GM12878 (cell line): ENCODE measurements at regions not wholly inside any gene's neighbourhood (a gene's known extent, or its start where the extent isn't known, plus 50 kb on each side); places are given as distances from the start of the nearest gene placed in this dataset.
"Not testable (repeated sequence)": the region's sequence is repeated elsewhere in the genome, so short reads cannot be mapped to it uniquely, and the experiment has no call there.

Source experiments
- ATAC-seq: fragments of 200-7000 bp; cut with Tn5 transposase; 3 replicates; pipeline ENCODE4 v1.9.1; 2020; ENCODE audit warnings: mild to moderate bottlenecking, moderate library complexity
- BruUV-seq: library from RNA; stranded (reverse); fragments of 400-500 nt; replicated peaks from 2 replicates; lab custom pipeline; 2021; lab: Mats Ljungman, UMichigan
- CTCF ChIA-PET: fragments of 300-600 bp; sonication (Branson Sonifier 250); formaldehyde crosslinking; extraction: SDS; loops from one replicate; lab custom pipeline; 2021; ENCODE audit warnings: inconsistent platforms; lab: Yijun Ruan, JAX
- POLR2A ChIA-PET: fragments of 350-600 bp; formaldehyde crosslinking; extraction: SDS; loops from one replicate; lab custom pipeline; 2021; ENCODE audit warnings: inconsistent platforms; lab: Charles Lee
- RAD21 ChIA-PET: fragments of 300-600 bp; sonication (Branson Sonifier 250); formaldehyde crosslinking; loops from one replicate; lab custom pipeline; 2023; ENCODE audit warnings: antibody characterized with exemption; ENCODE audit not compliant: unreplicated experiment; lab: Charles Lee
- SMC1A ChIA-PET: fragments of 300-600 bp; sonication (Branson Sonifier 250); formaldehyde crosslinking; loops from one replicate; lab custom pipeline; 2023; ENCODE audit not compliant: unreplicated experiment, uncharacterized antibody; lab: Charles Lee
- DNase-seq: peaks from one replicate; pipeline ENCODE4 v3.0.0-alpha.2; 2011; ENCODE audit warnings: low read depth, low spot score
- FAIRE-seq: peaks from 3 replicates; lab custom pipeline; 2011; peaks lifted over from hg19 to GRCh38; lab: Jason Lieb, UNC
- H2AFZ ChIP-seq: 2 replicates; pipeline ENCODE4 v1.6.0; 2011; ENCODE audit warnings: low read depth, low read length, control low read depth; ENCODE audit not compliant: control insufficient read depth
- H3K27ac ChIP-seq: 2 replicates; pipeline ENCODE4 v1.5.1; 2011; ENCODE audit warnings: control low read depth; ENCODE audit not compliant: control insufficient read depth, insufficient read depth
- H3K27me3 ChIP-seq, 2 experiments: replicated peaks in 1 of 2; 2 replicates each; pipeline versions ENCODE4 v1.6.0 to v1.6.1; 2011; ENCODE audit warnings: low read length in 1 of 2; ENCODE audit not compliant: control insufficient read depth in 2 of 2, insufficient read depth in 2 of 2
- H3K36me3 ChIP-seq, 2 experiments: 2 replicates each; pipeline ENCODE4 v1.5.1; 2011; ENCODE audit warnings: low read length in 1 of 2; ENCODE audit not compliant: control insufficient read depth in 2 of 2, insufficient read depth in 2 of 2
- H3K4me1 ChIP-seq: 2 replicates; pipeline ENCODE4 v1.6.1; 2011; ENCODE audit warnings: mild to moderate bottlenecking, low read length, moderate library complexity, mixed read lengths; ENCODE audit not compliant: control insufficient read depth, insufficient read depth
- H3K4me2 ChIP-seq: 2 replicates; pipeline ENCODE4 v1.6.0; 2011; ENCODE audit warnings: control low read depth; ENCODE audit not compliant: control insufficient read depth, insufficient read depth
- H3K4me3 ChIP-seq: fragments of 200-600 bp; sonication (generic); 2 replicates; pipeline ENCODE4 v1.5.1; 2016
- H3K79me2 ChIP-seq: 2 replicates; pipeline ENCODE4 v1.6.0; 2011; ENCODE audit warnings: low read length; ENCODE audit not compliant: control insufficient read depth, insufficient read depth
- H3K9ac ChIP-seq: 2 replicates; pipeline ENCODE4 v1.8.0; 2011; ENCODE audit warnings: low read length, control low read depth, mixed read lengths; ENCODE audit not compliant: control insufficient read depth, insufficient read depth
- H3K9me3 ChIP-seq: replicated peaks from 3 replicates; pipeline ENCODE4 v1.5.1; 2011; ENCODE audit warnings: mild to moderate bottlenecking, low read length; ENCODE audit not compliant: control insufficient read depth, insufficient read depth
- H4K20me1 ChIP-seq: 2 replicates; pipeline ENCODE4 v1.6.0; 2011; ENCODE audit not compliant: control insufficient read depth, insufficient read depth
- ATF7 ChIP-seq: fragments of 450-650 bp; IDR thresholded peaks from 2 replicates; pipeline ENCODE4 v1.6.1; 2016; ENCODE audit warnings: low read depth, mild to moderate bottlenecking
- CHD1 ChIP-seq: IDR thresholded peaks from 2 replicates; pipeline ENCODE4 v1.6.1; 2012; ENCODE audit warnings: low read depth, low read length, improper control_type of control experiment
- FOXM1 ChIP-seq: IDR thresholded peaks from 2 replicates; pipeline ENCODE4 v1.6.1; 2012; ENCODE audit warnings: low read depth, mild to moderate bottlenecking, inconsistent platforms, low read length, moderate library complexity
- PAX8 ChIP-seq: fragments of 450-650 bp; IDR thresholded peaks from 2 replicates; pipeline ENCODE4 v1.6.1; 2017; ENCODE audit warnings: mild to moderate bottlenecking, moderate library complexity
- RELA ChIP-seq: fragments of 450-650 bp; IDR thresholded peaks from 2 replicates; pipeline ENCODE4 v1.8.0; 2014; ENCODE audit warnings: borderline replicate concordance; ENCODE audit not compliant: partially characterized antibody
- SPI1 ChIP-seq: IDR thresholded peaks from 2 replicates; pipeline ENCODE4 v1.6.1; 2011; ENCODE audit warnings: low read depth, mild to moderate bottlenecking, low read length, moderate library complexity, borderline replicate concordance; ENCODE audit not compliant: insufficient read depth
- SUPT20H ChIP-seq: IDR thresholded peaks from 2 replicates; pipeline ENCODE4 v1.6.1; 2011; ENCODE audit warnings: low read depth, mild to moderate bottlenecking, low read length, moderate library complexity, borderline replicate concordance; ENCODE audit not compliant: control insufficient read depth
- USF2 ChIP-seq: IDR thresholded peaks from 2 replicates; pipeline ENCODE4 v1.6.1; 2011; ENCODE audit warnings: low read depth, low read length, improper control_type of control experiment, borderline replicate concordance
- WGBS: methylation state at CpG from one replicate; pipeline ENCODE4 v1.1.6; 2016; ENCODE audit warnings: low lambda C conversion rate; ENCODE audit not compliant: insufficient replicate concordance, insufficient coverage; ENCODE audit errors: missing lambda C conversion rate; 5-methylcytosine and 5-hydroxymethylcytosine counted together
- in situ Hi-C: fragments of 300-500 bp; cut with MboI; formaldehyde crosslinking; loops from 9 replicates; pipeline ENCODE4 v1.14.3; 2018; ENCODE audit warnings: mixed read lengths
- intact Hi-C: fragments of 100-400 bp; cut with micrococcal nuclease; formaldehyde crosslinking; loops from one replicate; pipeline ENCODE4 v1.14.2; 2022; ENCODE audit not compliant: unreplicated experiment
- TF ChIP-seq, protein P1 (sequence below): IDR thresholded peaks from 2 replicates; pipeline ENCODE4 v1.6.1; 2012; ENCODE audit warnings: mild to moderate bottlenecking, low read depth, low read length

DNA sequence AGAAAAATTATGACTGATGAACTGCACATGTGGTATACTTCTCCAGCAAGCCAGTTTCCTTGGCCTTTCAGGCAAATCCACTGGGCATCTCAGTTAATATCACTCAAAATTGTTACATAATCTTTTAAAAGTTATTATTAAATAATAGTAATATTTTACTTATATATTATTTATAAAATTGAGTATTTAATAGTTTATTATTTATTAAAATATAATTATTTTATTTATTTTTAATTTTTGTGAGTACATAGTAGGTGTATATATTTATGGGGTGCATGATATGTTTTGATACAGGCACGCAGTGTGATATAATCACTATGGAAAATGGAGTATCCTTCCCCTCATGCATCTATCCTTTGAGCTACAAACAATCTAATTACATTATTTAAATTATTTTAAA lies 384.1 kb upstream of the LRFN5 start:
- SMC1A ChIA-PET = no interaction called here
- 0% methylated on average over 1 of the region's 1 CpG for WGBS

DNA sequence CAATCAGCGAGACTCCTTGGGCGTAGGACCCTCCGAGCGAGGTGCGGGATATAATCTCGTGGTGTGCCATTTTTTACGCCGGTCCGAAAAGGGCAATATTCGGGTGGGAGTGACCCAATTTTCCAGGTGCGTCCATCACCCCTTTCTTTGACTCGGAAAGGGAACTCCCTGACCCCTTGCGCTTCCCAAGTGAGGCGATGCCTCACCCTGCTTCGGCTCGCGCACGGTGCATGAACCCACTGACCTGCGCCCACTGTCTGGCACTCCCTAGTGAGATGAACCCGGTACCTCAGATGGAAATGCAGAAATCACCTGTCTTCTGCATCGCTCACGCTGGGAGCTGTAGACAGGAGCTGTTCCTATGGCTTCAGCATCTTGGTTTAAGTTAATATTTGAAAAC lies 391.7 kb upstream of the LRFN5 start:
- H3K9me3 ChIP-seq, intact Hi-C loops, ATAC-seq, H3K79me2 ChIP-seq, DNase-seq, in situ Hi-C loops, H3K27ac ChIP-seq, H3K4me1 ChIP-seq, H3K4me2 ChIP-seq, H3K4me3 ChIP-seq, H3K36me3 ChIP-seq, FAIRE-seq, SMC1A ChIA-PET, CTCF ChIA-PET, H2AFZ ChIP-seq, H3K27me3 ChIP-seq, BruUV-seq, H3K9ac ChIP-seq, H4K20me1 ChIP-seq, POLR2A ChIA-PET, RAD21 ChIA-PET: not testable (repeated sequence)
- 71% methylated on average over 22 of the region's 22 CpGs for WGBS

More for the DNA sequence above, 384.1 kb upstream of the LRFN5 start:
- H3K9me3 ChIP-seq = no peaks in the 10 kb centered on the region
- no peak overlapping the region for H3K4me3 ChIP-seq
- in situ Hi-C loops (no loop called here), intact Hi-C loops (no loop called here)
- no TSS peak for BruUV-seq
- no peak for ATAC-seq
- H3K27me3 ChIP-seq = no peaks in the 10 kb centered on the region
- no peaks in the 10 kb centered on the region for H3K36me3 ChIP-seq
- ChIA-PET RAD21 (no interaction called here), POLR2A (no interaction called here), CTCF (no interaction called here)
- no peaks in the 10 kb centered on the region for H3K79me2 ChIP-seq
- no peaks in the 10 kb centered on the region for H4K20me1 ChIP-seq
- no peak for FAIRE-seq
- no peaks in the 10 kb centered on the region for H3K4me1 ChIP-seq
- no peak overlapping the region for H3K27ac ChIP-seq
- H3K4me2 ChIP-seq = no peak overlapping the region
- DNase-seq = no peak
- H2AFZ ChIP-seq = no peak overlapping the region
- TF ChIP-seq, protein P1, sequence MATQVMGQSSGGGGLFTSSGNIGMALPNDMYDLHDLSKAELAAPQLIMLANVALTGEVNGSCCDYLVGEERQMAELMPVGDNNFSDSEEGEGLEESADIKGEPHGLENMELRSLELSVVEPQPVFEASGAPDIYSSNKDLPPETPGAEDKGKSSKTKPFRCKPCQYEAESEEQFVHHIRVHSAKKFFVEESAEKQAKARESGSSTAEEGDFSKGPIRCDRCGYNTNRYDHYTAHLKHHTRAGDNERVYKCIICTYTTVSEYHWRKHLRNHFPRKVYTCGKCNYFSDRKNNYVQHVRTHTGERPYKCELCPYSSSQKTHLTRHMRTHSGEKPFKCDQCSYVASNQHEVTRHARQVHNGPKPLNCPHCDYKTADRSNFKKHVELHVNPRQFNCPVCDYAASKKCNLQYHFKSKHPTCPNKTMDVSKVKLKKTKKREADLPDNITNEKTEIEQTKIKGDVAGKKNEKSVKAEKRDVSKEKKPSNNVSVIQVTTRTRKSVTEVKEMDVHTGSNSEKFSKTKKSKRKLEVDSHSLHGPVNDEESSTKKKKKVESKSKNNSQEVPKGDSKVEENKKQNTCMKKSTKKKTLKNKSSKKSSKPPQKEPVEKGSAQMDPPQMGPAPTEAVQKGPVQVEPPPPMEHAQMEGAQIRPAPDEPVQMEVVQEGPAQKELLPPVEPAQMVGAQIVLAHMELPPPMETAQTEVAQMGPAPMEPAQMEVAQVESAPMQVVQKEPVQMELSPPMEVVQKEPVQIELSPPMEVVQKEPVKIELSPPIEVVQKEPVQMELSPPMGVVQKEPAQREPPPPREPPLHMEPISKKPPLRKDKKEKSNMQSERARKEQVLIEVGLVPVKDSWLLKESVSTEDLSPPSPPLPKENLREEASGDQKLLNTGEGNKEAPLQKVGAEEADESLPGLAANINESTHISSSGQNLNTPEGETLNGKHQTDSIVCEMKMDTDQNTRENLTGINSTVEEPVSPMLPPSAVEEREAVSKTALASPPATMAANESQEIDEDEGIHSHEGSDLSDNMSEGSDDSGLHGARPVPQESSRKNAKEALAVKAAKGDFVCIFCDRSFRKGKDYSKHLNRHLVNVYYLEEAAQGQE = no peak
- no peak for TF ChIP-seq CHD1
- TF ChIP-seq FOXM1 = no peak
- no peak for TF ChIP-seq SUPT20H
- TF ChIP-seq USF2 = no peak
- no peak for TF ChIP-seq PAX8
- no peak for TF ChIP-seq ATF7
- no peak for TF ChIP-seq SPI1
- TF ChIP-seq RELA = no peak
- no peak overlapping the region for H3K9ac ChIP-seq
